GM08714 (cell line): ENCODE measurements at regions not wholly inside any gene's neighbourhood (a gene's known extent, or its start where the extent isn't known, plus 50 kb on each side); places are given as distances from the start of the nearest gene placed in this dataset.

Source experiments
- H3K4me3 ChIP-seq: fragments of 200-500 bp; sonication (Bioruptor generic); 2 replicates; pipeline ENCODE4 v1.5.1; 2014; ENCODE audit warnings: mild to moderate bottlenecking, low read length, inconsistent platforms
- ZNF274 ChIP-seq: IDR thresholded peaks from 2 replicates; pipeline ENCODE4 v1.6.1; 2012; ENCODE audit warnings: mild to moderate bottlenecking, low read depth, low read length

- no peak for TF ChIP-seq ZNF274
- H3K4me3 ChIP-seq: no peak overlapping the region
These were observed 151.0 kb upstream of the SEL1L start for GRCh38 chr14:81684696-81685095.

DNA sequence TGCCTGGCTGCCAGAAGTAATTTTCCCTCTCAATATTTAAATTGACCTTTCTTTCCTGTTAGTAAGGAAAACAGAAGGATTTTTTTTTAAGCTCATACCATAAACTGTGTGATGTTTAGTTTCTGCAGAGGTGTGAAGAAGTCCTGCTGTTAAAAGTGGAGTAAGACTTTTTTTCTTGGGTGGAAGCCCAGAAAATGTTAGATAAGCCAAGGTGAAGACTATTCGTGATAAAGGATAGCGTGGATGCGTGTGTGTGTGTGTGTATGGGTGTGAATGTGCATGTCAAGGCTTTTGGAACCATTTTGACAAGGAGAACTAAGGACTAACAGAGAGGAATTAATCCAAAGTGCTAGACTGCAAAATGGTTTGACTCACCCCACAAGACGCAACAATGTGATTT is 152.9 kb upstream of the SEL1L start:
- H3K4me3 ChIP-seq: no peak overlapping the region
- no peak for TF ChIP-seq ZNF274

DNA sequence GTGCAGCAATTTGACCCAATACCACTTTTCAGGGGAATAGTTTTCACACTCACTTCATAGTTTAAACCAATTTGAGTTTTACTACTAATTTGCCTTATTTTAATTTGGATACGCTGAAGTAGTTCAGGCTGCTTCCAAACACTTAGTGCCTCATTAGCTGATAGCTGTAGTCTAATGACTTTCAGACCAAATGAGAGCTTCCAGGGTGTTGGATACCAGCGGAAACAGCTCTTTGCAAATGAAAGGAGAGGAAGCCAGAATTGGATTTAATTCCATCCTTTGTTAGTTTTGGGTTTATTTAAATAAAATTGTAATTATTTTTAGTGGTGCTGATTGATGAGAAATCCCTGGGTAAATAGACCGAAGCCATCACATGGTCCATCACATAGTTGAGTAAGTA is 158.3 kb upstream of the SEL1L start:
- no peak for TF ChIP-seq ZNF274

DNA sequence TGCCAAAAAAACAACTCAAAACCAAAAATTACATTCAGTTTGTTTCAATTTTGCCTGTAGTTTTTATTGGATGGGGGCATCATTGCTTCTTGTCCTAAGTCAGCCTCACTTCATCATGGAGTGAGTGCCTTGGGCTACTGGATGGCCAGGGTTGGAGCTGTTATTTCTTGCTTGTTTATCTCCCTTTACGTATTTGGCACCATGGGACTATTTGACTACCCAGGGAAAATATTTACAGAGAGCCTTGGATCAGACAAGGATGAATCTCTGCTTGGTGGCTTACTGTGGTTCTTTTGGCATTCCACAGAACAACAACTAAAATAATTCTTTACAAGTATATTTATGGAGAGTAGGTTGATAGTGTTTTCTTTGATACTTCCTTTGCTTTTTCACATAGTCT is 160.8 kb upstream of the SEL1L start:
- TF ChIP-seq ZNF274: no peak
- H3K4me3 ChIP-seq: no peak overlapping the region

More for the DNA sequence above, 158.3 kb upstream of the SEL1L start:
- no peak overlapping the region for H3K4me3 ChIP-seq

DNA sequence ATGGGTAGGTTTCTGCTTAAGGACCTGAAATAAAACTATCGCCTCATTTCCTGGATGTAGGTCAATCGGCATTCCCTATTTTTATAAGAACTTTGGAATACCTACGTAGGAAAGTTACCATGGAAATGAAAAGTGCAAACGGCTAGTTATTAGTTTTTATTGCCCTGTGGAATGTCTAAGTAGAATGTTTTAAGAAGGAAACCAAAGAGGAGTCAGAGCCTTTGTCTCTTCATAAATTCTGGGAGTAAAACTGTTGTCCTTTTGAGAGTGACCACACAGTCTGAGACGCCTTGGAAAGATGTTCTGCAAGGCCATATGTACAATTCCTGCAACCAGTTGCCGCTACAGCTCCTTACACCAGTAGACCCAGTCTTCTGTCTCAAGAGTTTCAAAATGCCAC is 176.0 kb upstream of the SEL1L start:
- no peak for TF ChIP-seq ZNF274

DNA sequence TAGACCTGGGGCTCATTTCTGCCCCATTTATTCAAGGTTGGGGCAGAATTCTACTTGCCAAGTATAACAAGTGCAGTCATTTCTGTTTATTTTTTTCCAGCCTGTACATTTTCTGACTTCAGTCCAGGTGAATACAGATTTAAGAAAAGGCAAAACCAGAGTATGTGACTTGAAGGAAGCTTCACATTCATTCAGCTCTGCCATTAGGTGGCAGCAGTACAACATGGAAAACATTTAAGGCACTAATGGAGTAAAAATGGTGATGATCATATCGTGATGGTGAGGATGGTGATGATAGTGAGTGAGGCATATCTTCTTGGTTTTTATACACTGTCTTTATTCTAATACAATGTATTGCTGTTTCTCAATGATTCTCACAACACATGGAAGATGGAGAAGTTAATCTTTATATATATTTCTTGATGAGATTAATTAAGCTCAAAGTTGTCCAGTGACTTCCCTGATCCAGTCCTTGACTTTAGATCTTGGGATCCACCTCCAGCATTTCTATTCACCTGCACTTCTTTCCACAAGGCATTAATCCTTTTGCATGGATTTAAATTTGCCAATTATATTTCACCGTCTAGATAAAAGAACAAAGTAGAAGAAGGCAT is 176.7 kb upstream of the SEL1L start:
- no peak for TF ChIP-seq ZNF274
- no peak overlapping the region for H3K4me3 ChIP-seq

More for the DNA sequence above, 176.0 kb upstream of the SEL1L start:
- H3K4me3 ChIP-seq: no peak overlapping the region

DNA sequence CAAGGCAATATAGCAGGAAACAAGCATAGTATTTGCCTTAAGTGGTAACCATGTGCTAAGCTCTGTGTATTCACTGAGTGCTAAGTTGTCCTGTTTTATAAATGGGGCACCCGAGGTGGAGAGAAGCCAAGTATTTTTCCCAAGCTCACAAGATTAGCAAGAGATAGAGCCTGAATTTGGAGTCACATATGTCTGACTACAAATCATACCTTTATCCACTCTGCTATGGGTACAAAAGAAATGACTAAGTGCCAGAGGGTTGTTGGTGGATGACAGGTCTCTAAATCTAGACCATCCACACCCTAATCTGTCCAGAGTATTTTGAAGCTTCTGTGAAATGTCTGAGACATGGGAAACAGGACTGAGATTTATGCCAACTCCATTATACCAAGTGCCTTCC is 182.1 kb upstream of the SEL1L start:
- H3K4me3 ChIP-seq: no peak overlapping the region
- no peak for TF ChIP-seq ZNF274

GRCh38 chr14:81716953-81717352 is 183.3 kb upstream of the SEL1L start:
- no peak overlapping the region for H3K4me3 ChIP-seq
- TF ChIP-seq ZNF274: no peak

DNA sequence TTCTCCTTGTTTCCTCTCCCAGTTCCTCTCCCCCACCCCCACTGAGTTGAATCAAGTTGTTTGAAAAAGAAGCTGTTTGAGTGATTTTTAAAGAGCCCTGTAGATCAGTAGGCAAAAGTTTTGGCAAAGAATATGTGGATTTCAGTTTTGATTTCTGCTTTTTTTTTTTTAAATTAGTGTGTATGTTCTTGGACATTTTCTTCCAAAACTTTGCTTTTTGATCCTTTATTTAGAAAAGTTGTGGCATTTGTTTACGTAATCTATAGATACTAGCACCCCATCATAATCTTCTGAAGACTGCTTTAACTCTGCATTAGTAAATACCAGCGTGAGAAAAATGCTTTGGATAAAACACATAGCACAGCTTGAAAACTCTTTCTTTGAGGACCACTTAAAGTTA is 190.3 kb upstream of the SEL1L start:
- no peak overlapping the region for H3K4me3 ChIP-seq
- no peak for TF ChIP-seq ZNF274

GRCh38 chr14:81727218-81727617 is 193.6 kb upstream of the SEL1L start:
- no peak overlapping the region for H3K4me3 ChIP-seq
- TF ChIP-seq ZNF274: no peak

DNA sequence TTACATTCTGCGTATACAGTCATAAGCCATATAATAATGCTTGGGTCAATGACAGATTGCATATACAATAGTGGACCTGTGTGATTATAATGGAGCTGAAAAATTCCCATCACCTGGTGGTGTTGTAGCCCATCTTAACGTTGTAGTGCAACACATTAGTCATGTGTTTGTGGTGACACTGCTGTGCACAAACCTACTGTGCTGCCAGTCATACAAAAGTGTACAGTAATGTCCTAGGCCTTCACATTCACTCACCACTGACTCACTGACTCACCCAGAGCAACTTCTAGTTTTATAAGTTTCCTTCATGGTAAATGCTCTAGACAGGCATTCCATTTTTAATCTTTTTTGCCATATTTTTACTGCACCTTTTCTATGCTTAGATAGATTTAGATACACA is 194.8 kb upstream of the SEL1L start:
- no peak for TF ChIP-seq ZNF274
- H3K4me3 ChIP-seq: no peak overlapping the region

- no peak for TF ChIP-seq ZNF274
- H3K4me3 ChIP-seq: no peak overlapping the region
These were observed 196.0 kb upstream of the SEL1L start for GRCh38 chr14:81729622-81730021.

DNA sequence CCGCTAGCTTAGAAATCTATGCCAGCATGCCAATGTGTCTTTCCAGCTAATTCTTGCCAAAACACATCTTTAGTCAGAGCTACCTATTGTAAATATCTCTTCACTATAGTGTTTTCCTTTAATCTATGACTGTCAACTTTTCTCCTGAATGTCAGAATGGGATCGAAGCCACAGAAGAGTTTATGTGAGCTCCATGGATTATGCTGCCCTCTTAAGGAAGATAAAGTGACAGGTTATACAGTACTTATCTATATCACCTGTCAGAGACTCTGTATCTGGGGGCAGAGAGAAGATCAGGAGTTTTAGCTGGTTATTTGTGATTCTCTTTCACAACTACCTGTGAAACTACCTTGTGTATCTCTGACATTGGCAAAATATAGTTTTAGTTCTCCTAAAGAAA is 204.3 kb upstream of the SEL1L start:
- TF ChIP-seq ZNF274: no peak
- H3K4me3 ChIP-seq: no peak overlapping the region

- TF ChIP-seq ZNF274: no peak
These were observed 205.4 kb upstream of the SEL1L start for GRCh38 chr14:81738946-81739659.

GRCh38 chr14:81743605-81744004 is 210.0 kb upstream of the SEL1L start:
- no peak overlapping the region for H3K4me3 ChIP-seq
- no peak for TF ChIP-seq ZNF274

More at GRCh38 chr14:81738946-81739659, 205.4 kb upstream of the SEL1L start:
- H3K4me3 ChIP-seq: no peak overlapping the region

GRCh38 chr14:81751198-81751597 is 217.5 kb upstream of the SEL1L start:
- TF ChIP-seq ZNF274: no peak
- H3K4me3 ChIP-seq: no peak overlapping the region

DNA sequence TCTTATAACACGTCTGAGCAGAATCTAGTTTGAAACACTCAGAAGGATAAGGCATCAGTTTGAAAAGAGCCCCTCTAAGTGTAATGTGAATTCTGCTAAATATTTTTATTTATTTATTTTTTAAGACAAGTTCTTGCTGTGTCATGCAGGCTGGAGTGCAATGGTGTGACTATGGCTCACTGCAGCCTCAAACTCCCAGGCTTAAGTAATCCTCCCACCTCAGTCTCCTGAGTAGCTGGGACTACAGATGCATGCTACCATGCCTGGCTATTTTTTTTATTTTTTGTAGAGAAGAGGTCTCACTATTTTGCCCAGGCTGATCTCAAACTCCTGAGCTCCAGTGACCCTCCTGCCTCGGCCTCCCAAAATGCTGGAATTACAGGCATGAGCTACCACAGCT is 225.9 kb upstream of the SEL1L start:
- no peak overlapping the region for H3K4me3 ChIP-seq
- TF ChIP-seq ZNF274: no peak
